OCI-LY7 (cell line): ENCODE measurements at regions not wholly inside any gene's neighbourhood (a gene's known extent, or its start where the extent isn't known, plus 50 kb on each side); places are given as distances from the start of the nearest gene placed in this dataset.
"Not testable (repeated sequence)": the region's sequence is repeated elsewhere in the genome, so short reads cannot be mapped to it uniquely, and the experiment has no call there.

Experiments used
- EZH2phosphoT487 ChIP-seq: fragments of 200-600 bp; sonication (generic); IDR thresholded peaks from 2 replicates; pipeline ENCODE4 v1.6.1; 2018; ENCODE audit warnings: low read depth, borderline replicate concordance, mild to moderate bottlenecking, mixed run types, antibody characterized with exemption, low read length, moderate library complexity, mixed read lengths
- TF ChIP-seq, protein P1 (sequence below): fragments of 200-600 bp; sonication (generic); conservative IDR thresholded peaks from 2 replicates; pipeline ENCODE4 v1.5.1; 2014; ENCODE audit warnings: mild to moderate bottlenecking, antibody characterized with exemption, low read length, moderate library complexity, mixed read lengths

DNA sequence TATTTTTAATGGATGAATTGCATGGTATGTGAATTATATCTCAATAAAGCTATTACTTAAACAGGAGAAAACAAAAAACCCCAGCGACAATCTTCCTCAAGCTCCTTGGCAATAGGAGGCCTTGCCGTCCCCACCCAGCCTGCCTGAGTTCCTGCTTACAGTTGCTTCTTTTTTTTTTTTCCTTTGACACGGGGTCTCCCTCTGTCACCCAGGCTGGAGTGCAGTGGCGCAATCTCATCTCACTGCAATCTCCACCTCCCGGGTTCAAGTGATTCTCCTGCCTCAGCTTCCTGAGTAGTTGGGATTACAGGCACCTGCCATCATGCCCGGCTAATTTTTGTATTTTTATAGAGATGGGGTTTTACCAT, 88.6 kb upstream of the CUX1 start:
- TF ChIP-seq, protein P1, sequence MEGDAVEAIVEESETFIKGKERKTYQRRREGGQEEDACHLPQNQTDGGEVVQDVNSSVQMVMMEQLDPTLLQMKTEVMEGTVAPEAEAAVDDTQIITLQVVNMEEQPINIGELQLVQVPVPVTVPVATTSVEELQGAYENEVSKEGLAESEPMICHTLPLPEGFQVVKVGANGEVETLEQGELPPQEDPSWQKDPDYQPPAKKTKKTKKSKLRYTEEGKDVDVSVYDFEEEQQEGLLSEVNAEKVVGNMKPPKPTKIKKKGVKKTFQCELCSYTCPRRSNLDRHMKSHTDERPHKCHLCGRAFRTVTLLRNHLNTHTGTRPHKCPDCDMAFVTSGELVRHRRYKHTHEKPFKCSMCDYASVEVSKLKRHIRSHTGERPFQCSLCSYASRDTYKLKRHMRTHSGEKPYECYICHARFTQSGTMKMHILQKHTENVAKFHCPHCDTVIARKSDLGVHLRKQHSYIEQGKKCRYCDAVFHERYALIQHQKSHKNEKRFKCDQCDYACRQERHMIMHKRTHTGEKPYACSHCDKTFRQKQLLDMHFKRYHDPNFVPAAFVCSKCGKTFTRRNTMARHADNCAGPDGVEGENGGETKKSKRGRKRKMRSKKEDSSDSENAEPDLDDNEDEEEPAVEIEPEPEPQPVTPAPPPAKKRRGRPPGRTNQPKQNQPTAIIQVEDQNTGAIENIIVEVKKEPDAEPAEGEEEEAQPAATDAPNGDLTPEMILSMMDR: not testable (repeated sequence)
- not testable (repeated sequence) for TF ChIP-seq EZH2phosphoT487
